ENCODE measurements at regions not wholly inside any gene's neighbourhood (a gene's known extent, or its start where the extent isn't known, plus 50 kb on each side); places are given as distances from the start of the nearest gene placed in this dataset.
"Not testable (repeated sequence)": the region's sequence is repeated elsewhere in the genome, so short reads cannot be mapped to it uniquely, and the experiment has no call there.

DNA sequence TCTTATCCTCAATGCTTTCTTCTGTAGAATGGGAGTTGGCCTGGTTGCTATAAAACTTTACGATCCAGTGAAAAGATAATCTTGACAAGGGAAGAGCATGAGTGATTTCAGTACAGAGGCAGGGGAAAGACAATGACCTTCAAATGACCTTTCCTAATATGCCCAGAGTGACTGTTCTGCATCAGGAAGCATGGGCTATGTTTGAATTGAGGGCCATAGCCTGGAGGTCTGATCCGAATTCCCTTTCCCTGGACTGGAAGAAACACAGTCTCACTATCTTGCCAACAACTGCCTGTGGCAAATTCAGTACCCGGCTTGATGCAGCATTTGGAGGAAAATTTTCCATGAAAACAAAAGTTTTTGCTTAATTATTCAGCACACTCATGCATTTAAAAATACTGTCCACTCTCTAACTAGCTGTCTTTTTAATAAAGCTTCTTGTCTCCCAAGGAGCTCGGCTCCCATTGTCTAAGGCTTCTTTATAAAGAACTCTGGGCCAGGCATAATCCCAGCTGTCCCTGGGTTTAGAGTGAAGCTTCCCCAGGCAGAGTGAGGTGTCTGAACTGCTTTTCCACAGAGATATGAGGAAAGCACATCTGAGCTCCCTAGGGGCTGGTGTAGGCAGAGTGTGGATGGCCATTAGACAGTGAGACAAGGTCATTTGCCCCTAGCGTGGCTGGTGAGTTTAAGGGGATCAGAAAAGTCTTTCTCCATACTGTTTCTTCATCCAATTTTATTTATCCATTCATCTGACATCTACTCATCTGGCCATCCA is 132.7 kb upstream of the CADM1 start:
- Histone ChIP-seq H3K27ac (no peak overlapping the region), H3K36me3 (no peaks in the 10 kb centered on the region), H3K4me1 (no peaks in the 10 kb centered on the region), H3K27me3 (no peaks in the 10 kb centered on the region), H3K4me3 (no peak overlapping the region), H3K9me3 (no peaks in the 10 kb centered on the region)
- TF ChIP-seq POLR2A (IDR thresholded peaks at IDR 0.05) (no peak), POLR2AphosphoS5 (IDR thresholded peaks at IDR 0.05; ENCODE audit: insufficient read depth in 1 of 2, low read depth in 1 of 2) (no peak)
- intact Hi-C loops (cut with DNase I) = no loop called here
- no peak for DNase-seq (ENCODE audit: extremely low spot score in 2 of 2)

- DNase-seq (ENCODE audit: extremely low spot score in 2 of 2); intact Hi-C loops (cut with DNase I); H3K27me3 ChIP-seq: not testable (repeated sequence)
These were observed 129.8 kb upstream of the CADM1 start for GRCh38 chr11:115633977-115634376.

DNA sequence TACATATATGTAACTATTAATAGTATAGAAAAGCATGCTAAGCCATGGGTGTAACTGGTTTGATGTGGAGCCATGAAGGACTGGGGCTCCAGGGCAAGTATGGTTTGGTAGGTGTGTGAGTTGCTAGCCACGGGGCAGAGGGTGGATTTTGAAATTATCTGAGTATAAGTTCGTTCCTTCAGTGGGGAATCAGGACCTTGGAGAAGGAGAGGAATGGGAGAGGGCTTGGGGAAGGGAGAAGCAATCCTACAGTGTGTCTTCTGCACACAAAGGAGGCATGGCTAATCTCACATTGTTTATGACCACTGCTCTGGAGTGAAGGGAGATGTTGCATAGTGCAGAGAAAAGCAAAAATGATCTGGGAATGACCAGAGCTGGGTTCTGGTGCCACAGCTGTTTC is 127.8 kb upstream of the CADM1 start:
- Histone ChIP-seq H3K27me3 (no peaks in the 10 kb centered on the region), H3K4me1 (no peaks in the 10 kb centered on the region), H3K27ac (no peak overlapping the region), H3K9me3 (no peaks in the 10 kb centered on the region), H3K36me3 (no peaks in the 10 kb centered on the region), H3K4me3 (no peak overlapping the region)
- TF ChIP-seq POLR2AphosphoS5 (IDR thresholded peaks at IDR 0.05; ENCODE audit: insufficient read depth in 1 of 2, low read depth in 1 of 2) (no peak), POLR2A (IDR thresholded peaks at IDR 0.05) (no peak)
- TF ChIP-seq, protein P1, sequence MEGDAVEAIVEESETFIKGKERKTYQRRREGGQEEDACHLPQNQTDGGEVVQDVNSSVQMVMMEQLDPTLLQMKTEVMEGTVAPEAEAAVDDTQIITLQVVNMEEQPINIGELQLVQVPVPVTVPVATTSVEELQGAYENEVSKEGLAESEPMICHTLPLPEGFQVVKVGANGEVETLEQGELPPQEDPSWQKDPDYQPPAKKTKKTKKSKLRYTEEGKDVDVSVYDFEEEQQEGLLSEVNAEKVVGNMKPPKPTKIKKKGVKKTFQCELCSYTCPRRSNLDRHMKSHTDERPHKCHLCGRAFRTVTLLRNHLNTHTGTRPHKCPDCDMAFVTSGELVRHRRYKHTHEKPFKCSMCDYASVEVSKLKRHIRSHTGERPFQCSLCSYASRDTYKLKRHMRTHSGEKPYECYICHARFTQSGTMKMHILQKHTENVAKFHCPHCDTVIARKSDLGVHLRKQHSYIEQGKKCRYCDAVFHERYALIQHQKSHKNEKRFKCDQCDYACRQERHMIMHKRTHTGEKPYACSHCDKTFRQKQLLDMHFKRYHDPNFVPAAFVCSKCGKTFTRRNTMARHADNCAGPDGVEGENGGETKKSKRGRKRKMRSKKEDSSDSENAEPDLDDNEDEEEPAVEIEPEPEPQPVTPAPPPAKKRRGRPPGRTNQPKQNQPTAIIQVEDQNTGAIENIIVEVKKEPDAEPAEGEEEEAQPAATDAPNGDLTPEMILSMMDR (IDR thresholded peaks at IDR 0.05) = no peak
- no peak for DNase-seq (ENCODE audit: extremely low spot score in 2 of 2)
- intact Hi-C loops (cut with DNase I) = no loop called here

More at GRCh38 chr11:115633977-115634376, 129.8 kb upstream of the CADM1 start:
- H3K4me1 ChIP-seq, H3K27ac ChIP-seq, H3K4me3 ChIP-seq, H3K36me3 ChIP-seq, H3K9me3 ChIP-seq: not testable (repeated sequence)

GRCh38 chr11:115631609-115632008 is 127.4 kb upstream of the CADM1 start:
- Histone ChIP-seq H3K36me3 (no peaks in the 10 kb centered on the region), H3K9me3 (no peaks in the 10 kb centered on the region), H3K4me1 (no peaks in the 10 kb centered on the region), H3K4me3 (no peak overlapping the region), H3K27me3 (no peaks in the 10 kb centered on the region), H3K27ac (no peak overlapping the region)
- DNase-seq (ENCODE audit: extremely low spot score in 2 of 2) = no peak
- intact Hi-C loops (cut with DNase I) = no loop called here
- TF ChIP-seq POLR2AphosphoS5 (IDR thresholded peaks at IDR 0.05; ENCODE audit: insufficient read depth in 1 of 2, low read depth in 1 of 2) (no peak), POLR2A (IDR thresholded peaks at IDR 0.05) (no peak)
- TF ChIP-seq, protein P1 (IDR thresholded peaks at IDR 0.05) = no peak

DNA sequence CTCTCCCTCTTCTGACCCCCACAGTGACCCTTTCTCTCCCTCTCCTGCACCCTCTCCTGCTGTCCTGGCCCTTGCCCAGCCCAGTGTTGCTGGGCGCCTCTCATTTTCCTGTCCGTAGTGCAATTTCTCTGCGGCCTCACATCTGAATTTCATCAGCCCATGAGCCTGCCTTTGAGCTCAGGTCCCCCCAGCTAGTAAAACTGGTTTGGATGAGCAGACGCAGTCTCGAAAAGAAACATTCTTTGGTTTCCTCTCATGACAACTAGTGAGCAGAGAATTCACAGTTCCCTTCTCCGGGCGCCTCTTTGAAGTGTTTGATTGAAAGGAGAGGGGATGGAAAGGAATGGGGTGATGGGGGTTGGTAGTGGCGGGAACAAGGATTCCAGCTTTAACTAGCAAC is 126.0 kb upstream of the CADM1 start:
- no peaks in the 10 kb centered on the region for H3K36me3 ChIP-seq
- H3K4me3 ChIP-seq = no peak overlapping the region
- no peak overlapping the region for H3K27ac ChIP-seq
- no peaks in the 10 kb centered on the region for H3K27me3 ChIP-seq
- DNase-seq (ENCODE audit: extremely low spot score in 2 of 2) = no peak
- intact Hi-C loops (cut with DNase I) = no loop called here
- no peak for TF ChIP-seq POLR2A (IDR thresholded peaks at IDR 0.05)
- TF ChIP-seq, protein P1 (IDR thresholded peaks at IDR 0.05) = no peak
- no peak for TF ChIP-seq POLR2AphosphoS5 (IDR thresholded peaks at IDR 0.05; ENCODE audit: insufficient read depth in 1 of 2, low read depth in 1 of 2)
- H3K9me3 ChIP-seq = no peaks in the 10 kb centered on the region
- no peaks in the 10 kb centered on the region for H3K4me1 ChIP-seq

- Histone ChIP-seq H3K27ac (no peak overlapping the region), H3K36me3 (no peaks in the 10 kb centered on the region), H3K4me1 (no peaks in the 10 kb centered on the region), H3K9me3 (no peaks in the 10 kb centered on the region), H3K4me3 (no peak overlapping the region), H3K27me3 (no peaks in the 10 kb centered on the region)
- TF ChIP-seq, protein P1 (IDR thresholded peaks at IDR 0.05) = no peak
- TF ChIP-seq POLR2A (IDR thresholded peaks at IDR 0.05) (no peak), POLR2AphosphoS5 (IDR thresholded peaks at IDR 0.05; ENCODE audit: insufficient read depth in 1 of 2, low read depth in 1 of 2) (no peak)
- DNase-seq (ENCODE audit: extremely low spot score in 2 of 2) = no peak
- intact Hi-C loops (cut with DNase I) = no loop called here
These were observed 125.3 kb upstream of the CADM1 start for GRCh38 chr11:115629456-115630015.
